ENCODE measurements at regions not wholly inside any gene's neighbourhood (a gene's known extent, or its start where the extent isn't known, plus 50 kb on each side); places are given as distances from the start of the nearest gene placed in this dataset.

DNA sequence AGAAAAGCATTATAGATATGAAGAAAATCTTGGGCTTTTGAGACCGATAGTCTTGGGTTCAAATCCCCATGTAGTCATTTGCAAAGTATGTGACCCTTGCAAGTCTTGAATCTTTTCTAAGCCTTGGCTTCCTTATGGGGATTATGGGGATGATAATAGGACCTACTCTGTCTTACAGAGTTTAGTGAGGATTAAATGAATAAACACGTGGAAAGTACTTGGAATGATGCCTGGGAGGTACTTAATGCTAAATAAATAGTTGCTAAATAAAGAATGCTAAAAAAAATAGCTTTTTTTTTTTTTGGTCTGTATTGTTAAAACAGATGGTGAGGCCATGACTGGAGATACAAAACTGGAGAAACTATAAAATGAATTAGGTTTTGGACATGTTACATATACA lies 292.7 kb downstream of the GPAT3 start:
- no peaks in the 10 kb centered on the region for H3K9me3 Mint-ChIP-seq (ENCODE audit: low read depth, unreplicated experiment)
- TF ChIP-seq, protein P1, sequence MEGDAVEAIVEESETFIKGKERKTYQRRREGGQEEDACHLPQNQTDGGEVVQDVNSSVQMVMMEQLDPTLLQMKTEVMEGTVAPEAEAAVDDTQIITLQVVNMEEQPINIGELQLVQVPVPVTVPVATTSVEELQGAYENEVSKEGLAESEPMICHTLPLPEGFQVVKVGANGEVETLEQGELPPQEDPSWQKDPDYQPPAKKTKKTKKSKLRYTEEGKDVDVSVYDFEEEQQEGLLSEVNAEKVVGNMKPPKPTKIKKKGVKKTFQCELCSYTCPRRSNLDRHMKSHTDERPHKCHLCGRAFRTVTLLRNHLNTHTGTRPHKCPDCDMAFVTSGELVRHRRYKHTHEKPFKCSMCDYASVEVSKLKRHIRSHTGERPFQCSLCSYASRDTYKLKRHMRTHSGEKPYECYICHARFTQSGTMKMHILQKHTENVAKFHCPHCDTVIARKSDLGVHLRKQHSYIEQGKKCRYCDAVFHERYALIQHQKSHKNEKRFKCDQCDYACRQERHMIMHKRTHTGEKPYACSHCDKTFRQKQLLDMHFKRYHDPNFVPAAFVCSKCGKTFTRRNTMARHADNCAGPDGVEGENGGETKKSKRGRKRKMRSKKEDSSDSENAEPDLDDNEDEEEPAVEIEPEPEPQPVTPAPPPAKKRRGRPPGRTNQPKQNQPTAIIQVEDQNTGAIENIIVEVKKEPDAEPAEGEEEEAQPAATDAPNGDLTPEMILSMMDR (IDR thresholded peaks at IDR 0.05; ENCODE audit: unreplicated experiment) = no peak

DNA sequence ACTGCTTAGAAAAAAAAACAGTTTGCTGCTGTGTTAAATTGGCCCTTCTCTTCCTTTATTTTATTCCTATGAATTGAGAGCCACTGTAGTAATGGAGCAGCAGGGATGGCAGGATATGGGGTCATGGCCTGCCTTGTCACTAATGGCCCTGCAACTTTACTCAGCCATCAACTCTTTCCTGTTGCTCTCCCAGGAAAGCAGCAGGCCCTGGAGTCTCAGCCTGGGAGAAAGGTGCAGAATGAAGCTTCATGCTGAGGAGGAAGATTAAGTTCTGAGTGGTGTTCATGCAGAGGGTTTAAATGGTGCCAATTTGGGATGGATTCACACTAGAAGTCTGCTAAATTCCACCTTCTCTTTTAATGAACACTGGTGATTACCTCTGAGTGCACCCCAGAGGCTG lies 285.6 kb downstream of the GPAT3 start:
- Mint-ChIP-seq H3K27ac (ENCODE audit: unreplicated experiment) (no peak overlapping the region), H3K9me3 (ENCODE audit: low read depth, unreplicated experiment) (peaks cover 2% of the 10 kb centered on the region), H3K27me3 (ENCODE audit: unreplicated experiment) (no peaks in the 10 kb centered on the region), H3K4me3 (ENCODE audit: low read depth, unreplicated experiment) (no peak overlapping the region), H3K4me1 (ENCODE audit: low read depth, unreplicated experiment) (no peaks in the 10 kb centered on the region), H3K36me3 (ENCODE audit: insufficient read depth, unreplicated experiment) (no peaks in the 10 kb centered on the region)
- no peak for DNase-seq
- intact Hi-C loops (cut with micrococcal nuclease; ENCODE audit: unreplicated experiment) = no loop called here
- BruUV-seq (replicated peaks) = no TSS peak
- TF ChIP-seq, protein P1 (IDR thresholded peaks at IDR 0.05; ENCODE audit: unreplicated experiment) = no peak
- CTCF ChIA-PET = no interaction called here

More for the DNA sequence above, 292.7 kb downstream of the GPAT3 start:
- H3K36me3 Mint-ChIP-seq (ENCODE audit: insufficient read depth, unreplicated experiment) = no peaks in the 10 kb centered on the region
- no TSS peak for BruUV-seq (replicated peaks)
- CTCF ChIA-PET = no interaction called here
- intact Hi-C loops (cut with micrococcal nuclease; ENCODE audit: unreplicated experiment) = no loop called here
- no peak overlapping the region for H3K27ac Mint-ChIP-seq (ENCODE audit: unreplicated experiment)
- H3K4me1 Mint-ChIP-seq (ENCODE audit: low read depth, unreplicated experiment) = no peaks in the 10 kb centered on the region
- no peak overlapping the region for H3K4me3 Mint-ChIP-seq (ENCODE audit: low read depth, unreplicated experiment)
- DNase-seq = no peak
- H3K27me3 Mint-ChIP-seq (ENCODE audit: unreplicated experiment) = no peaks in the 10 kb centered on the region

DNA sequence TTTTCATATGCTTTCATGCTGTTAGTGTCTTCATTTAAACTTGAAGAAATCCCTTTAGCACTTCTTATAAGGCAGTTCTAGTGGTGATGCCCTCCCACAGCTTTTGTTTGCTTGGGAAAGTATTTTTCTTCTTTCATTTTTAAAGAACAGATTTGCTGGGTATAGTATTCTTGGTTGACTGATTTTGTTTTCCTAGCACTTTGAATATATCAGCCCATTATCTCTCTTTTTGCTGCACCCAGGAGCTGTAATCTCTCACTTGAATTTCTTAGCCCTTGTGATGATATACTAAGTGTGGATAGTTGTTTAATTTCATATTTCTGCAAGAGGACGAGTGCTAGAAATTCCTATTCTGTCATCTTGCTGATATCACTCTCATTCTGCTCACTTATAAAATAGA lies 283.7 kb downstream of the GPAT3 start:
- Mint-ChIP-seq H3K9me3 (ENCODE audit: low read depth, unreplicated experiment) (peaks cover 2% of the 10 kb centered on the region), H3K27me3 (ENCODE audit: unreplicated experiment) (peaks cover 2% of the 10 kb centered on the region), H3K27ac (ENCODE audit: unreplicated experiment) (no peak overlapping the region), H3K4me1 (ENCODE audit: low read depth, unreplicated experiment) (no peaks in the 10 kb centered on the region), H3K4me3 (ENCODE audit: low read depth, unreplicated experiment) (no peak overlapping the region), H3K36me3 (ENCODE audit: insufficient read depth, unreplicated experiment) (no peaks in the 10 kb centered on the region)
- no peak for DNase-seq
- TF ChIP-seq, protein P1 (IDR thresholded peaks at IDR 0.05; ENCODE audit: unreplicated experiment) = no peak
- no TSS peak for BruUV-seq (replicated peaks)
- CTCF ChIA-PET = no interaction called here
- intact Hi-C loops (cut with micrococcal nuclease; ENCODE audit: unreplicated experiment) = no loop called here

DNA sequence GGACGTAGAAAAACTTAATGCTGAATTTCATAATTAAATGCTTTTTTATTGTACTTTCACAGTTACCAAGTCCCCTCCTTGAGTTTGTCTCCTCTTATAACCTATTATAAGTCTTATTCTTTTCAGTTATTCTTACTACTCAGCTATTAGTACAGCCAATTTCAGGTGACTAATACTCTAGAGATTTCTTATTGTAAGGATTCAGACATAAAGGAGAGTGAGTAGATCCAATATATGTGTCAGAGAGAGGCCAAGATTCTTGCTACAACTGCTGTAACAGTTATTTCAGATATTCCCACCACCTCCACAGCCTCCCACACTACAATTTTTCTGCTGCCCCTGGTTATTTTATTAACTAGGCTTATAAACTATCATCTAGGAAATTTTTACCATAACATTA lies 274.5 kb downstream of the GPAT3 start:
- Mint-ChIP-seq H3K4me1 (ENCODE audit: low read depth, unreplicated experiment) (no peaks in the 10 kb centered on the region), H3K36me3 (ENCODE audit: insufficient read depth, unreplicated experiment) (no peaks in the 10 kb centered on the region), H3K27me3 (ENCODE audit: unreplicated experiment) (peaks cover 16% of the 10 kb centered on the region), H3K4me3 (ENCODE audit: low read depth, unreplicated experiment) (no peak overlapping the region), H3K27ac (ENCODE audit: unreplicated experiment) (no peak overlapping the region), H3K9me3 (ENCODE audit: low read depth, unreplicated experiment) (no peaks in the 10 kb centered on the region)
- intact Hi-C loops (cut with micrococcal nuclease; ENCODE audit: unreplicated experiment) = no loop called here
- BruUV-seq (replicated peaks) = no TSS peak
- DNase-seq = no peak
- CTCF ChIA-PET = no interaction called here
- TF ChIP-seq, protein P1 (IDR thresholded peaks at IDR 0.05; ENCODE audit: unreplicated experiment) = no peak

DNA sequence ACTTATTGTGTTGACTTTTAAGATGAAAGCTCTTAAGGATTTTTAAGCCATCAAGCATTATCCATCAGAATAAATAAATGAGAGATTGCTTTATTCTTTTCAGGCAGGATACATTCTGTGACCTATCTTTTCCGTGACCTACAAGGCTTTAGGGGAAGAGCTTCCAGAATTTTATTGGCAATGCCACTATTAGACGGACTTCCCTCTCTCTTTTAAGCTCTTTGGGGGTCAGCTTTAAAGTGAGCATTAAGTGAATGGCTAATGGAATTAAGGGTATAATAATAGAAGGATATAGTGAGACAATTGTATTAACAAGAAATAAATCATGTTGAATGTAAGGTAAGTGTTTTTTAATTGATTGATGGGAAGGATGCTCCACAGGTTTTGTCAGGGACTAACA lies 273.7 kb downstream of the GPAT3 start:
- H3K27ac Mint-ChIP-seq (ENCODE audit: unreplicated experiment) = no peak overlapping the region
- H3K9me3 Mint-ChIP-seq (ENCODE audit: low read depth, unreplicated experiment) = no peaks in the 10 kb centered on the region
- no peak for DNase-seq
- H3K4me1 Mint-ChIP-seq (ENCODE audit: low read depth, unreplicated experiment) = no peaks in the 10 kb centered on the region
- TF ChIP-seq, protein P1 (IDR thresholded peaks at IDR 0.05; ENCODE audit: unreplicated experiment) = no peak
- CTCF ChIA-PET = no interaction called here
- intact Hi-C loops (cut with micrococcal nuclease; ENCODE audit: unreplicated experiment) = no loop called here
- BruUV-seq (replicated peaks) = no TSS peak
- no peak overlapping the region for H3K4me3 Mint-ChIP-seq (ENCODE audit: low read depth, unreplicated experiment)
- no peaks in the 10 kb centered on the region for H3K36me3 Mint-ChIP-seq (ENCODE audit: insufficient read depth, unreplicated experiment)
- H3K27me3 Mint-ChIP-seq (ENCODE audit: unreplicated experiment) = peaks cover 15% of the 10 kb centered on the region
